Uterus (tissue), 3 donors: ENCODE measurements at regions not wholly inside any gene's neighbourhood (a gene's known extent, or its start where the extent isn't known, plus 50 kb on each side); places are given as distances from the start of the nearest gene placed in this dataset.

ENCODE experiments used
- DNase-seq, 2 donors: peaks; one replicate each; pipeline ENCODE4 v3.0.0-alpha.2; 2019 to 2020
- H3K27ac ChIP-seq, 2 donors: fragments of 200-600 bp; sonication (generic); 1 replicate in 1 of 2; 2 replicates in 1 of 2; pipeline ENCODE4 v1.5.1; 2016 to 2018
- H3K27me3 ChIP-seq, 2 donors: fragments of 200-600 bp; sonication (generic); one replicate each; pipeline ENCODE4 v1.5.1; 2018 to 2019; ENCODE audit warnings: control low read depth in 1 of 2
- H3K36me3 ChIP-seq, 2 donors: fragments of 200-600 bp; sonication (generic); one replicate each; pipeline ENCODE4 v1.5.1; 2019; ENCODE audit warnings: control low read depth in 1 of 2
- H3K4me1 ChIP-seq, 2 donors: fragments of 200-600 bp; sonication (generic); one replicate each; pipeline ENCODE4 v1.5.1; 2018 to 2019; ENCODE audit warnings: control low read depth in 1 of 2
- H3K4me3 ChIP-seq, 2 donors: fragments of 200-600 bp; sonication (generic); 1 replicate in 1 of 2; 2 replicates in 1 of 2; pipeline ENCODE4 v1.5.1; 2018 to 2019; ENCODE audit warnings: mild to moderate bottlenecking in 1 of 2
- H3K9me3 ChIP-seq, 2 donors: fragments of 200-600 bp; sonication (generic); one replicate each; pipeline ENCODE4 v1.5.1; 2019; ENCODE audit warnings: control low read depth in 1 of 2
- CTCF ChIP-seq, 4 experiments: fragments of 200-600 bp in 2 of 4; fragments of 450-650 bp in 2 of 4; sonication (generic) in 2 of 4; IDR thresholded peaks; one replicate each; pipeline ENCODE4 v1.5.1; 2016 to 2019; ENCODE audit warnings: antibody characterized with exemption in 4 of 4, mild to moderate bottlenecking in 2 of 4, moderate library complexity in 1 of 4
- POLR2A ChIP-seq, 2 donors: fragments of 450-650 bp; IDR thresholded peaks; one replicate each; pipeline ENCODE4 v1.6.1; 2016; ENCODE audit warnings: antibody characterized with exemption in 2 of 2, mild to moderate bottlenecking in 1 of 2, moderate library complexity in 1 of 2
- intact Hi-C: fragments of 100-400 bp; cut with DNase I; formaldehyde crosslinking; loops from one replicate; pipeline ENCODE4 v1.15.1; 2023; ENCODE audit warnings: low total_unique reads
- donor health status: DM: yes; HTN: yes; CAD: no.

GRCh38 chr7:34263168-34263567, 357.8 kb downstream of the BMPER start:
- DNase-seq = no peak
- Histone ChIP-seq H3K9me3 (no peaks in the 10 kb centered on the region), H3K27ac (no peak overlapping the region), H3K27me3 (no peaks in the 10 kb centered on the region), H3K36me3 (no peaks in the 10 kb centered on the region), H3K4me1 (no peaks in the 10 kb centered on the region), H3K4me3 (no peak overlapping the region)
- intact Hi-C loops = no loop called here
- no peak for TF ChIP-seq POLR2A (IDR thresholded peaks at IDR 0.05)

- intact Hi-C loops = no loop called here
- TF ChIP-seq CTCF (IDR thresholded peaks at IDR 0.05) (no peak), POLR2A (IDR thresholded peaks at IDR 0.05) (no peak)
These were observed 363.7 kb downstream of the BMPER start for GRCh38 chr7:34269084-34269483.

DNA sequence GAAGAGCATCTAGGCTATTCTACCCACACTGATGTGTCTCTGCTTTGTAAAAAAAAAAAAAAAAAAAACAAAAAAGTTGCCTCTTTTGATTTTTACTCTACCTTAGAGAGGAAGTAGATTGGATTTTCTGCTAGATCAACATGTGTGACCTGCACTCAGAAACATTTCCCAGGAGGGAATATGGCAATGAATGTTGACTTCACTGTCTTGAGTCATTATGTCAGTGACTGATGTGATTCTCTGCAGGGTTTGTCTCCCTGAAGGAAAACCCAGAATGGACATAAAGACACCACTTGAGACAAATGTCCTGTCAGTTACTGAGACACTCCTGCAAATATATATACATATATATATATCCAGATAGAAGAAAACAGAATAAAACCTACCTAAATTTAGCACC, 370.3 kb downstream of the BMPER start:
- no peak for TF ChIP-seq CTCF (IDR thresholded peaks at IDR 0.05)
- TF ChIP-seq POLR2A (IDR thresholded peaks at IDR 0.05) = no peak

More at GRCh38 chr7:34269084-34269483, 363.7 kb downstream of the BMPER start:
- H3K27me3 ChIP-seq = no peaks in the 10 kb centered on the region
- H3K4me3 ChIP-seq = no peak overlapping the region
- H3K36me3 ChIP-seq = no peaks in the 10 kb centered on the region
- H3K4me1 ChIP-seq = no peaks in the 10 kb centered on the region
- H3K9me3 ChIP-seq = no peaks in the 10 kb centered on the region
- H3K27ac ChIP-seq = no peak overlapping the region
- DNase-seq = no peak

GRCh38 chr7:34277016-34277802, 371.9 kb downstream of the BMPER start:
- H3K36me3 ChIP-seq = no peaks in the 10 kb centered on the region
- H3K4me1 ChIP-seq = no peaks in the 10 kb centered on the region
- DNase-seq = no peak
- intact Hi-C loops = no loop called here
- no peaks in the 10 kb centered on the region for H3K9me3 ChIP-seq
- no peaks in the 10 kb centered on the region for H3K27me3 ChIP-seq
- TF ChIP-seq POLR2A (IDR thresholded peaks at IDR 0.05) (no peak), CTCF (IDR thresholded peaks at IDR 0.05) (no peak)
- H3K4me3 ChIP-seq = no peak overlapping the region
- H3K27ac ChIP-seq = no peak overlapping the region

More for the DNA sequence above, 370.3 kb downstream of the BMPER start:
- H3K27me3 ChIP-seq = no peaks in the 10 kb centered on the region
- H3K27ac ChIP-seq = no peak overlapping the region
- no peaks in the 10 kb centered on the region for H3K36me3 ChIP-seq
- intact Hi-C loops = no loop called here
- no peaks in the 10 kb centered on the region for H3K9me3 ChIP-seq
- H3K4me1 ChIP-seq = no peaks in the 10 kb centered on the region
- no peak for DNase-seq
- H3K4me3 ChIP-seq = no peak overlapping the region

DNA sequence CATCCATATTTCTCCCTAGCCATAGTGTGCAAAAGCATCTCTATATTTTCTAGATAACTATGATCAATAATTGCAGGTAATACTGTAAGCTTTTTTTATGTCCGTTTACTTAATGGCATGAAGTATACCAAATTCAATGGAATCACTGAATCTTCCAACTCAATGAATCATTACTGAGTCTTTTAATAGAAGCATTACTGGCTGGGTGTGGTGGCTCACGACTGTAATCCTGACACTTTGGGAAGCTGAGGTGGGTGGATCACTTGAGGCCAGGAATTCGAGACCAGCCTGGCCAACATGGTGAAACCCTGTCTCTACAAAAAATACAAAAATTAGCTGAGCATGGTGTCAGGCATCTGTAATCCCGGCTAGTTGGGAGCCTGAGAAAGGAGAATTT, 372.5 kb downstream of the BMPER start:
- H3K4me1 ChIP-seq = no peaks in the 10 kb centered on the region
- intact Hi-C loops = no loop called here

More for the DNA sequence above, 372.5 kb downstream of the BMPER start:
- no peak for DNase-seq
- no peak overlapping the region for H3K4me3 ChIP-seq
- H3K27ac ChIP-seq = no peak overlapping the region
- H3K36me3 ChIP-seq = no peaks in the 10 kb centered on the region
- no peaks in the 10 kb centered on the region for H3K27me3 ChIP-seq
- no peaks in the 10 kb centered on the region for H3K9me3 ChIP-seq
- no peak for TF ChIP-seq POLR2A (IDR thresholded peaks at IDR 0.05)
- TF ChIP-seq CTCF (IDR thresholded peaks at IDR 0.05) = no peak
